ENCODE measurements at regions not wholly inside any gene's neighbourhood (a gene's known extent, or its start where the extent isn't known, plus 50 kb on each side); places are given as distances from the start of the nearest gene placed in this dataset.
"Not testable (repeated sequence)": the region's sequence is repeated elsewhere in the genome, so short reads cannot be mapped to it uniquely, and the experiment has no call there.

DNA sequence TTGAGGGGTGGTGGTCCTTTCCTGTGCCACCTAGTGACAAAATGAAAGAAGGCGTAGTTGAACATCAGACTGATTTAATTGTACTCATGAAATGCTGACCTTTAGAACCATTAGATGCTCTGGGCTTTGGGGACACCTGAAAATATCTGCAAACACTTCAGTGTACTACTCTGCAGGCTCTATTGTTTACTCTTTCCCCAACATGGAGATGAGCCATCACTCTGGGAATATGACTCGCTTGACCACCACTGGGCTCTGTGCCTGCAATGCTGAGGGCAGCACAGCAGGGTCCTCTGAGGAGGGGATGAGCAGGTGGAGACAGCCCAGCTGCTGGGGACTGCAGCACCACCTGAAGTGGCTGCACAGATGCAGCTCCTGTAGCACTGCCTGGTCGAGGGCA is 74.8 kb upstream of the SLC24A3 start:
- no peak for DNase-seq (ENCODE audit: low spot score)
- intact Hi-C loops (cut with DNase I) = no loop called here

DNA sequence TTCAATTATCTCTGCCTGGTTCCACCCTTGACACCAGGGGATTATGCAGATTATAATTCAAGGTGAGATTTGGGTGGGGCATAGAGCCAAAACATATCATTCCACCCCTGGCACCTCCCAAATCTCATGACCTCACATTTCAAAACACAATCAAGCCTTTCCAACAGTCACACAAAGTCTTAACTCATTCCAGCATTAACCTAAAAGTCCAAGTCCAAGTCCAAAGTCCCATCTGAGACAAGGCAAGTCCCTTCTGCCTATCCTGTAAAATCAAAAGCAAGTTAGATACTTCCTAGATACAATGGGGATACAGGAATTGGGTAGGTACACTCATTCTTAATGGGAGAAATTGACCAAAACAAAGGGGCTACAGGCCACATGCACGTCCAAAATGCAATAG is 73.7 kb upstream of the SLC24A3 start:
- intact Hi-C loops (cut with DNase I) = no loop called here
- no peak for DNase-seq (ENCODE audit: low spot score)

GRCh38 chr20:19139584-19139983 is 72.9 kb upstream of the SLC24A3 start:
- intact Hi-C loops (cut with DNase I); DNase-seq (ENCODE audit: low spot score): not testable (repeated sequence)

DNA sequence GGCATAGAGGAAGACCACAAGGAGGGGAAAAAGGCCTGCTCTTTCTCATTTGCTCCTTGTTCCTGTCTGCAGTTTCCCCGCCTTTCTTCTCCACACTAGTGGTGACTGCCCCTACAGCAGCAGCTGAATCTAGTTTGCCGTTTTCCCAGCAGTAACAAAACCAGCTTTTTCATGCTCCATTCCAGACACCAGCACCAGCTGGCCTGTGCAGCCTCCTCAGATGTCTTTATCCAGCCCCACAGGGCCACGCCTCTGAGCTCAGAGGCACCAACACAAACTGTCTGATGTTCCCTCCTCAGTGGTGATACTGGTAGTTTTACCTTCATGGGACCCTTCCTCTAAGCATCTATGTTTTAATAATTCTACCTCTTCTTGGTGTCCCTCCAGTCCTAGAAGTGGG is 70.4 kb upstream of the SLC24A3 start:
- intact Hi-C loops (cut with DNase I) = no loop called here
- DNase-seq (ENCODE audit: low spot score) = no peak

DNA sequence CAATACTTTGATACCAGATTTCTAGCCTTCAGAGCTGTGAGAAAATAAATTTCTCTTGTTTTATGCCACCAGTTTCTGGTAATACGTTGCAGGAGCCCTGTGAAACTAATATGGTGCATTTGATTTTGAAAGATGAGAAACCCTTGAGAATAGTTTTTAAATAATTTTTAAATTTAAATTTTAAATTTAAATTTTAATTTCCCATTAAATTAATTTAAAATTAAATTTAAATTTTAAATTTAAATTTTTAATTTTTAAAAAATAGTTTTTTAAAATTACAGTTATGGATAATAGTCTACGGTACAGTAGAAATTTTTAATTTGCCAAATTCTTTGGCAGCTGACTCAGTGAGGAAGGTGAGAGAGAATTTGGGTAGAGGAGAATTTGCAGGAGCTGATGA is 68.6 kb upstream of the SLC24A3 start:
- no peak for DNase-seq (ENCODE audit: low spot score)
- intact Hi-C loops (cut with DNase I) = no loop called here

DNA sequence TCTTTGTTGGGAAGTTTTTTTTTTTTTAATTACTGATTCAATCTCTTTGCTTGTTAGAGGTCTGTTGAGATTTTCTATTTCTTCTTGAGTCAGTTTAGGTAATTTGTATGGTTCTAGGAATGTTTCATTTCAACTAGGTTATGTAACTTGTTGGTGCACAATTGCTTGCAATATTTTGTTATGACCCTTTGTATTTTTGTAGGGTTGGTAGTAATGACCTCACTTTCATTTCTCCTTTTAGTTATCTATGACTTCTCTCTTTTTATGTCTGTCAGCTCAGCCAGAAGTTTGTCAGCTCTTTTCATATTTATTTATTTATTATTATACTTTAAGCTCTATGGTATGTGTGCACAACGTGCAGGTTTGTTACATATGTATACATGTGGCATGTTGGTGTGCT is 51.1 kb upstream of the SLC24A3 start:
- intact Hi-C loops (cut with DNase I) = no loop called here
- DNase-seq (ENCODE audit: low spot score) = no peak
